ENCODE measurements at regions not wholly inside any gene's neighbourhood (a gene's known extent, or its start where the extent isn't known, plus 50 kb on each side); places are given as distances from the start of the nearest gene placed in this dataset.

- no peak for TF ChIP-seq CTCF (IDR thresholded peaks at IDR 0.05)
- TF ChIP-seq EZH2 (IDR thresholded peaks at IDR 0.05; ENCODE audit: borderline replicate concordance, insufficient read depth, low read depth, low read length, poor library complexity, severe bottlenecking) = no peak
Measured at GRCh38 chr10:107391901-107392300, 227.4 kb upstream of the SORCS1 start.

All from B cell (primary cell).